ENCODE measurements at regions not wholly inside any gene's neighbourhood (a gene's known extent, or its start where the extent isn't known, plus 50 kb on each side); places are given as distances from the start of the nearest gene placed in this dataset.
A peak's percentile ranks its signal among the peaks of the same experiment; 100 is the strongest.

- Histone ChIP-seq H3K23me2 (ENCODE audit: low read depth, low read length) (no peaks in the 10 kb centered on the region), H3K4ac (replicated peaks; ENCODE audit: insufficient read length, low read depth, low read length) (no peak overlapping the region), H3K4me2 (ENCODE audit: insufficient read depth in 1 of 2, low read depth in 2 of 2, low read length in 2 of 2) (no peak overlapping the region), H4K8ac (ENCODE audit: extremely low read depth, insufficient read depth, low read length) (no peak overlapping the region), H3K4me3 (ENCODE audit: extremely low read depth in 1 of 4, insufficient read depth in 2 of 4, low read depth in 3 of 4, low read length in 4 of 4) (no peak overlapping the region), H4K91ac (replicated peaks; ENCODE audit: insufficient read length, low read length) (no peak overlapping the region), H4K5ac (ENCODE audit: insufficient read length, low read depth, low read length) (no peak overlapping the region), H3K79me2 (ENCODE audit: control insufficient read depth in 1 of 2, insufficient read depth in 2 of 2, low read length in 2 of 2) (no peaks in the 10 kb centered on the region), H3K27me3 (replicated peaks in 1 of 4; ENCODE audit: control insufficient read depth in 3 of 4, extremely low read depth in 1 of 4, insufficient read depth in 3 of 4, low read length in 3 of 4) (no peaks in the 10 kb centered on the region), H2BK12ac (ENCODE audit: low read depth, low read length) (no peak overlapping the region), H3K56ac (replicated peaks; ENCODE audit: insufficient read length, low read depth, low read length) (no peak overlapping the region), H3K18ac (ENCODE audit: extremely low read depth, low read length) (no peak overlapping the region), H3K14ac (ENCODE audit: insufficient read length) (no peak overlapping the region), H3K79me1 (ENCODE audit: low read depth, low read length) (no peaks in the 10 kb centered on the region), H2BK120ac (replicated peaks; ENCODE audit: low read depth, low read length) (no peak overlapping the region), H2BK5ac (ENCODE audit: low read depth, low read length) (no peak overlapping the region), H2BK20ac (ENCODE audit: low read length) (no peak overlapping the region), H3K27ac (ENCODE audit: low read depth, low read length) (no peak overlapping the region), H3K9me3 (ENCODE audit: insufficient read depth in 2 of 2, low read depth in 1 of 2, low read length in 1 of 2) (peaks cover 2 to 3% of the 10 kb centered on the region in 2 experiments; a peak in 1 of 4 replicates), H3K4me1 (replicated peaks in 1 of 4; ENCODE audit: control insufficient read depth in 3 of 4, insufficient read depth in 4 of 4, low read length in 3 of 4) (peaks cover 0 to 3% (median under 1%) of the 10 kb centered on the region in 4 experiments; a peak in 4 of 7 replicates), H2BK15ac (ENCODE audit: low read length) (no peak overlapping the region), H3K36me3 (ENCODE audit: control insufficient read depth in 2 of 4, insufficient read depth in 4 of 4, low read length in 3 of 4) (no peaks in the 10 kb centered on the region; a peak in 1 of 8 replicates), H2AFZ (ENCODE audit: low read length) (peak overlapping the region; percentile 96), H2AK5ac (ENCODE audit: low read depth, low read length) (no peak overlapping the region), H3K23ac (ENCODE audit: insufficient read length) (no peak overlapping the region), H4K20me1 (replicated peaks in 1 of 2; ENCODE audit: control insufficient read depth in 1 of 2, insufficient read depth in 2 of 2, low read length in 2 of 2) (no peaks in the 10 kb centered on the region), H3K9ac (replicated peaks in 1 of 4; ENCODE audit: extremely low read depth in 1 of 4, low read depth in 3 of 4, low read length in 3 of 4) (no peak overlapping the region)
- FAIRE-seq = peak; percentile 60
- TF ChIP-seq SP4 (IDR thresholded peaks at IDR 0.05; ENCODE audit: low read length) = no peak
- peak; percentile 83 to 91 (median 87) for TF ChIP-seq CTCF (IDR thresholded peaks at IDR 0.05; ENCODE audit: control extremely low read depth in 1 of 3, insufficient read depth in 1 of 3, low read depth in 1 of 3, low read length in 3 of 3)
- TF ChIP-seq RAD21 (IDR thresholded peaks at IDR 0.05 in 1 of 2, conservative IDR thresholded peaks at IDR 0.05 in 1 of 2; ENCODE audit: low read depth in 2 of 2, low read length in 2 of 2) = peak; percentile 94 to 97
- WGBS, 2 experiments (ENCODE audit: extremely low coverage in 1 of 2, insufficient coverage in 1 of 2, insufficient read length in 1 of 2, insufficient replicate concordance in 2 of 2, low coverage in 1 of 2, low lambda C conversion rate in 2 of 2, missing lambda C conversion rate in 1 of 2) = 18% methylated on average over 6 of the region's 6 CpGs; no CpG with 5 or more reads in 1 of the 2 experiments
- ChIA-PET CTCF (ENCODE audit: partially characterized antibody) (interaction anchor here (0.6 to 3.7 kb wide), 63 partner anchors 10 to 1670 kb away, joined by 3 to 48 read pairs (median 4); no protein-coding TSS in a partner anchor), POLR2A (ENCODE audit: partially characterized antibody) (no interaction called here)
- peak in 1 of 2 experiments; percentile 74 for DNase-seq (ENCODE audit: low read depth in 1 of 2, low spot score in 2 of 2)
These were observed 120.5 kb upstream of the CHD6 start for GRCh38 chr20:41738604-41739206.

All from H1 (cell line).